H9 (cell line): ENCODE measurements at regions not wholly inside any gene's neighbourhood (a gene's known extent, or its start where the extent isn't known, plus 50 kb on each side); places are given as distances from the start of the nearest gene placed in this dataset.

ENCODE experiments used
- DNase-seq: peaks from one replicate; pipeline ENCODE4 v3.0.0-alpha.2; 2017
- H2AFZ ChIP-seq: one replicate; pipeline ENCODE4 v1.6.1; 2013; ENCODE audit warnings: mild to moderate bottlenecking, low read length, control low read depth, moderate library complexity
- H2AK5ac ChIP-seq: 2 replicates; pipeline ENCODE4 v1.6.1; 2013; ENCODE audit warnings: low read length, control low read depth, mixed read lengths; ENCODE audit not compliant: insufficient read length
- H2BK120ac ChIP-seq: one replicate; pipeline ENCODE4 v1.6.1; 2013; ENCODE audit warnings: low read depth, mild to moderate bottlenecking, low read length, control low read depth, inconsistent platforms; ENCODE audit not compliant: poor library complexity, severe bottlenecking
- H2BK12ac ChIP-seq: 2 replicates; pipeline ENCODE4 v1.6.1; 2013; ENCODE audit warnings: low read length, control low read depth, mixed read lengths, low read depth; ENCODE audit not compliant: insufficient read length
- H2BK15ac ChIP-seq: 2 replicates; pipeline ENCODE4 v1.6.1; 2013; ENCODE audit warnings: low read depth, low read length, control low read depth
- H2BK20ac ChIP-seq: one replicate; pipeline ENCODE4 v1.6.1; 2013; ENCODE audit warnings: low read depth, mild to moderate bottlenecking, low read length, control low read depth, inconsistent platforms; ENCODE audit not compliant: poor library complexity, severe bottlenecking
- H2BK5ac ChIP-seq: 2 replicates; pipeline ENCODE4 v1.6.1; 2013; ENCODE audit warnings: low read length, control low read depth, mixed read lengths; ENCODE audit not compliant: insufficient read length
- H3K14ac ChIP-seq: 2 replicates; pipeline ENCODE4 v1.6.1; 2013; ENCODE audit warnings: low read length, control low read depth; ENCODE audit not compliant: insufficient read depth
- H3K18ac ChIP-seq: 2 replicates; pipeline ENCODE4 v1.6.1; 2013; ENCODE audit warnings: low read depth, mild to moderate bottlenecking, mixed read lengths, low read length, control low read depth; ENCODE audit not compliant: insufficient read length
- H3K23ac ChIP-seq: 2 replicates; pipeline ENCODE4 v1.6.1; 2013; ENCODE audit warnings: low read length, control low read depth, mixed read lengths, low read depth; ENCODE audit not compliant: insufficient read length
- H3K23me2 ChIP-seq: 2 replicates; pipeline ENCODE4 v1.6.1; 2013; ENCODE audit warnings: low read depth, mild to moderate bottlenecking, mixed read lengths, low read length, control low read depth; ENCODE audit not compliant: insufficient read length, poor library complexity, severe bottlenecking
- H3K27ac ChIP-seq: 2 replicates; pipeline ENCODE4 v1.5.1; 2013; ENCODE audit warnings: low read length, control low read depth, mixed read lengths, low read depth; ENCODE audit not compliant: insufficient read length
- H3K27me3 ChIP-seq: 2 replicates; pipeline ENCODE4 v1.6.1; 2013; ENCODE audit warnings: low read length, control low read depth, inconsistent platforms; ENCODE audit not compliant: insufficient read depth
- H3K4ac ChIP-seq: 2 replicates; pipeline ENCODE4 v1.6.1; 2013; ENCODE audit warnings: low read depth, mild to moderate bottlenecking, control low read depth, inconsistent platforms, low read length, moderate library complexity
- H3K4me1 ChIP-seq: 2 replicates; pipeline ENCODE4 v1.6.1; 2013; ENCODE audit warnings: low read length, control low read depth, inconsistent platforms; ENCODE audit not compliant: insufficient read depth
- H3K4me2 ChIP-seq: 2 replicates; pipeline ENCODE4 v1.6.1; 2013; ENCODE audit warnings: low read length, control low read depth, mixed read lengths; ENCODE audit not compliant: insufficient read length, insufficient read depth
- H3K56ac ChIP-seq: 2 replicates; pipeline ENCODE4 v1.6.1; 2013; ENCODE audit warnings: low read depth, mild to moderate bottlenecking, mixed read lengths, low read length, control low read depth; ENCODE audit not compliant: insufficient read length
- H3K79me1 ChIP-seq: 2 replicates; pipeline ENCODE4 v1.6.1; 2013; ENCODE audit warnings: low read depth, mild to moderate bottlenecking, moderate library complexity, low read length, control low read depth, inconsistent platforms; ENCODE audit not compliant: insufficient read depth, poor library complexity, severe bottlenecking
- H3K79me2 ChIP-seq: 2 replicates; pipeline ENCODE4 v1.6.1; 2013; ENCODE audit warnings: low read length, control low read depth, inconsistent platforms; ENCODE audit not compliant: insufficient read depth
- H3K9ac ChIP-seq: 2 replicates; pipeline ENCODE4 v1.6.1; 2013; ENCODE audit warnings: low read length, control low read depth, mixed read lengths; ENCODE audit not compliant: insufficient read length; ENCODE audit errors: extremely low read depth
- H3K9me3 ChIP-seq: one replicate; pipeline ENCODE4 v1.6.1; 2013; ENCODE audit warnings: low read depth, low read length, inconsistent platforms; ENCODE audit not compliant: control insufficient read depth
- H3T11ph ChIP-seq: one replicate; pipeline ENCODE4 v1.6.1; 2013; ENCODE audit warnings: mild to moderate bottlenecking, low read length, control low read depth, inconsistent platforms
- H4K20me1 ChIP-seq: one replicate; pipeline ENCODE4 v1.6.1; 2013; ENCODE audit not compliant: control insufficient read depth, insufficient read length, insufficient read depth
- H4K5ac ChIP-seq: 2 replicates; pipeline ENCODE4 v1.6.1; 2013; ENCODE audit warnings: low read depth, mild to moderate bottlenecking, mixed read lengths, low read length, control low read depth; ENCODE audit not compliant: insufficient read length
- H4K8ac ChIP-seq: replicated peaks from 2 replicates; pipeline ENCODE4 v1.6.1; 2013; ENCODE audit warnings: low read length, control low read depth, mixed read lengths, low read depth; ENCODE audit not compliant: insufficient read length
- H4K91ac ChIP-seq: 2 replicates; pipeline ENCODE4 v1.6.1; 2013; ENCODE audit warnings: low read depth, mild to moderate bottlenecking, moderate library complexity, mixed read lengths, low read length, control low read depth; ENCODE audit not compliant: insufficient read length
- H3K27ac Mint-ChIP-seq, 3 experiments: 2 replicates in 2 of 3; 3 replicates in 1 of 3; pipeline ENCODE4 v1.8.0; 2020 to 2021; ENCODE audit warnings: mixed read lengths in 3 of 3, mild to moderate bottlenecking in 1 of 3, moderate library complexity in 1 of 3
- H3K27me3 Mint-ChIP-seq: 2 replicates; pipeline ENCODE4 v1.8.0; 2021; ENCODE audit warnings: low read depth, mild to moderate bottlenecking, moderate library complexity, mixed read lengths
- H3K36me3 Mint-ChIP-seq, 3 experiments: 2 replicates in 2 of 3; 3 replicates in 1 of 3; pipeline ENCODE4 v1.8.0; 2020 to 2021; ENCODE audit warnings: low read depth in 3 of 3, mixed read lengths in 3 of 3; ENCODE audit not compliant: insufficient read depth in 1 of 3
- H3K4me1 Mint-ChIP-seq, 2 experiments: 2 replicates each; pipeline ENCODE4 v1.8.0; 2020; ENCODE audit warnings: mixed read lengths in 2 of 2
- H3K4me3 Mint-ChIP-seq, 2 experiments: 2 replicates in 1 of 2; 3 replicates in 1 of 2; pipeline ENCODE4 v1.8.0; 2020 to 2021; ENCODE audit warnings: mild to moderate bottlenecking in 2 of 2, mixed read lengths in 2 of 2, moderate library complexity in 1 of 2
- H3K9me3 Mint-ChIP-seq, 2 experiments: 2 replicates in 1 of 2; 3 replicates in 1 of 2; pipeline ENCODE4 v1.8.0; 2020; ENCODE audit warnings: mild to moderate bottlenecking in 2 of 2, mixed read lengths in 2 of 2, moderate library complexity in 1 of 2
- CTCF ChIP-seq: fragments of 200-600 bp; sonication (generic); conservative IDR thresholded peaks from 3 replicates; pipeline ENCODE4 v1.8.0; 2021; ENCODE audit warnings: antibody characterized with exemption, mild to moderate bottlenecking
- WGBS: extraction: QIAGEN DNeasy Blood & Tissue Kit; methylation state at CpG from one replicate; pipeline ENCODE4 v1.1.7; 2013; ENCODE audit warnings: missing lambda C conversion rate, low lambda C conversion rate, mixed read lengths; ENCODE audit not compliant: insufficient read length; ENCODE audit errors: extremely low coverage; 5-methylcytosine and 5-hydroxymethylcytosine counted together

- Mint-ChIP-seq H3K4me3 (no peak overlapping the region), H3K4me1 (peaks cover 51 to 75% of the 10 kb centered on the region in 2 experiments), H3K9me3 (no peaks in the 10 kb centered on the region; a peak in 1 of 5 replicates), H3K27me3 (no peaks in the 10 kb centered on the region), H3K27ac (peak overlapping the region in 1 of 3 experiments; percentile 10; a peak in 1 of 7 replicates), H3K36me3 (no peaks in the 10 kb centered on the region; a peak in 2 of 7 replicates)
- H3K79me2 ChIP-seq, result no peaks in the 10 kb centered on the region; the same call in 1 of the 2 replicates
- H3K9ac ChIP-seq, result no peak overlapping the region
- H2BK120ac ChIP-seq, result no peak overlapping the region
- no CpG with 5 or more reads among the region's 2 CpGs for WGBS
- no peak for TF ChIP-seq CTCF
- H3K9me3 ChIP-seq, result no peaks in the 10 kb centered on the region
- H3K18ac ChIP-seq, result no peak overlapping the region
- H4K91ac ChIP-seq, result no peak overlapping the region
- H3T11ph ChIP-seq, result no peak overlapping the region
- H3K4me2 ChIP-seq, result no peak overlapping the region
- no peak overlapping the region for H4K8ac ChIP-seq
- H2BK20ac ChIP-seq, result no peak overlapping the region
- no peaks in the 10 kb centered on the region for H3K23me2 ChIP-seq
- no peak overlapping the region for H3K56ac ChIP-seq
- no peaks in the 10 kb centered on the region for H3K27me3 ChIP-seq
- H3K79me1 ChIP-seq, result no peaks in the 10 kb centered on the region
- H3K27ac ChIP-seq, result no peak overlapping the region
- H3K4ac ChIP-seq, result no peak overlapping the region
- no peak overlapping the region for H2BK15ac ChIP-seq
- no peak overlapping the region for H3K14ac ChIP-seq
- H4K5ac ChIP-seq, result no peak overlapping the region
- H2AFZ ChIP-seq, result no peak overlapping the region
- H2BK5ac ChIP-seq, result no peak overlapping the region
- H2AK5ac ChIP-seq, result no peak overlapping the region
- H3K4me1 ChIP-seq, result peaks cover 21% of the 10 kb centered on the region; the same call in 1 of the 2 replicates
- H4K20me1 ChIP-seq, result no peaks in the 10 kb centered on the region
- H2BK12ac ChIP-seq, result no peak overlapping the region
- no peak for DNase-seq
- H3K23ac ChIP-seq, result no peak overlapping the region
Observed at GRCh38 chr6:40290816-40291215, 296.3 kb downstream of the LRFN2 start.
